NCI-H1694 (cell line): ENCODE measurements at regions not wholly inside any gene's neighbourhood (a gene's known extent, or its start where the extent isn't known, plus 50 kb on each side); places are given as distances from the start of the nearest gene placed in this dataset.

Experiments used
- DNase-seq: peaks from one replicate; lab custom pipeline; 2025; lab: John Stamatoyannopoulos, UW

GRCh38 chr15:58235961-58236360 lies 97.8 kb downstream of the AQP9 start:
- DNase-seq, result no peak

- no peak for DNase-seq
Observed at GRCh38 chr15:58240191-58240932, 102.2 kb downstream of the AQP9 start.

GRCh38 chr15:58241872-58242271 lies 103.7 kb downstream of the AQP9 start:
- no peak for DNase-seq

GRCh38 chr15:58243070-58243469 lies 104.9 kb downstream of the AQP9 start:
- peak; percentile 91 for DNase-seq

GRCh38 chr15:58244536-58244935 lies 106.4 kb downstream of the AQP9 start:
- DNase-seq, result no peak

DNA sequence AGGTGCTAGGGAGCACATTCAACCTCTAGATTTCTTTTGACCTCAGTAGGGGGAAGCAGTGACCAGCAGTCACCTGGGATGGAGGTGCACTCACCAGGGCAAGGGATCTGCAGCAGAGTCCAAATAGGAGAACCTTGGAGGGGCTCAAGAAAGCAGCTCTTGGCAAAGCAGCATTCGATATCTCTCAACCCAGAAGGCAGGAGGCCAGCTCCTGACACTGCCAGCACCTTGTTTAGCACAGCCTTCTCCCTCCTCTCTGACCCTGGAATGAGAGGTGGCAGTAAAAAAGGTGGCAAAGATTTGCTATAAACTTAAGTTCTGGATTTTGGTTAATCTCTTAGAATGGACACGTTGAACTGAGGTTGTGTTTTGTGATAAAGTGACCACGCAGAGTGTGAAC lies 107.9 kb downstream of the AQP9 start:
- no peak for DNase-seq

- no peak for DNase-seq
Observed at GRCh38 chr15:58247855-58248842, 110.0 kb downstream of the AQP9 start.

- DNase-seq, result no peak
Observed at GRCh38 chr15:58249646-58250312, 111.6 kb downstream of the AQP9 start.

GRCh38 chr15:58252586-58253323 lies 114.6 kb downstream of the AQP9 start:
- no peak for DNase-seq

DNA sequence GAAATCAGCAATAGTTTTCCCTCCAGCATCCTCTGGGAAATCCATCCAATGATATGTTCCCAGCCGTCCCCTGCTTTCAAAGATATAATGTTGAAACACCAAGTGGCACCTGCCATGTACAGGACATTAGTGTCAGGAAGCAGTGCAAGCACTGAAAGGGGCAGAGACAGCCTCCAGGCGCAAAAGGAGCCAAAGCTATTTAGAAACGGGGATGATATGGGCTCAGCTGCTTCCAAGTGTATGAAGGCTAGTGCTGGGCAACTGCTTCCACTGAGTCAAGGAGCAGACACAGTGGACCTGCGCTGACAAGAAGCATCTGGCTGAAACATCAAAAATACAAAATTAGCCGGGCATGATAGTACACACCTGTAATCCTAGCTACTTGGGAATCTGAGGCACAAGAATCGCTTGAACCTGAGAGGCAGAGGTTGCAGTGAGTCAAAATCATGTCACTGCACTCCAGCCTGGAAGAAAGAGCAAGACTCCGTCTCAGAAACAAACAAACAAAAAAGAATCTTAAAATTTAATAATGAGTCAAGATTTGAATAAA lies 119.7 kb downstream of the AQP9 start:
- no peak for DNase-seq

GRCh38 chr15:58258501-58259292 lies 120.5 kb downstream of the AQP9 start:
- no peak for DNase-seq

DNA sequence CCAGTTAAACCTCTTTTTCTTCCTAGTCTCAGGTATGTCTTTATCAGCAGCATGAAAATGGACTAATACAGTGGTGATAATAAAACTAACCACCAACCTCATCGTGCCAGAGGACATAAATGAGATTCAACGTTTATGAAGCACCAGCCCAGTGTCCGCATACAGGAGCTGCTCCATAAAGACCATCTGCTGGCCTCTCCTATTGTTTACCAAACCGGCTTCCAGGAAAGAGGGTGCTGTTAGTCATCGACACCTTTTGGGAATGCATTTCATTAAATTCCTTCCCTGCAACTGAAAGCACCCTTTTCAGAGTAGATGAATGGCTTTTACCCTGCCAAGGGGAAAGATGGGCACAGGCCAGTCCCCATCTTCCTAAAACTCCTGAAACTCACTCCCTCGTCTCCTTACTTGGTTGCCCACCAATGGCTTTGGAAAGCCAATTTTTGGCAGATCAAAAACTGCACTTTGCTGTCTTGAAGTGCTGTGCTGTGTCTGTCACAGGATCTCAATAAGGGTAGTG lies 122.1 kb downstream of the AQP9 start:
- no peak for DNase-seq

- no peak for DNase-seq
Observed at GRCh38 chr15:58260725-58261267, 122.6 kb downstream of the AQP9 start.

- DNase-seq, result no peak
Observed at GRCh38 chr15:58261368-58261767, 123.2 kb downstream of the AQP9 start.

- no peak for DNase-seq
Observed at GRCh38 chr15:58264053-58264971, 126.1 kb downstream of the AQP9 start.

- DNase-seq, result no peak
Observed at GRCh38 chr15:58267051-58267450, 128.9 kb downstream of the AQP9 start.

DNA sequence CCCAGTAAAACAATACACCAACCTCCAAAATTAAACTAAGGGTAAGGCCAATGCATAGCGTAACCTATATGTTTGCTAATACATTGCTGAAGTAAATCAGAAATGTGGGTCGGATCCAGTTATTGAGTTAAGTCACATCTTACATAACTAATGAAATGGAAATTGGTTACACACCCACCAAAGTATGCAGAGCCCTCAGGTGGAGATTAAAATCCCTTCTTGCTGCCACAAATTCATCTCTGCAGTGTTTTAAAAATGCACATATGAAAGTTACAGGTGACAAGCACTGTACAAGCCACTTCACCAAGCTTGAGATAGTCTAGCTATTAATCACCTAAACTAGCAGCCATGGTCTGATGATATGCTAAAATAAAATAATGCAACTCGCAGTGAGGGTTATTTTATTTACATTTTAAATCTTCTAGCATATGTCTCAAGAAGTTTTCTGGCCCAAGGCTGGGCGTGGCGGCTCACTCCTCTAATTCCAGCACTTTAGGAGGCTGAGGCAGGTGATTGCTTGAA lies 130.6 kb downstream of the AQP9 start:
- DNase-seq, result no peak
